Endodermal cell (in vitro differentiated cells): ENCODE measurements at regions not wholly inside any gene's neighbourhood (a gene's known extent, or its start where the extent isn't known, plus 50 kb on each side); places are given as distances from the start of the nearest gene placed in this dataset.
A peak's percentile ranks its signal among the peaks of the same experiment; 100 is the strongest.

Experiments
- DNase-seq: peaks from one replicate; pipeline ENCODE4 v3.0.0-alpha.2; 2017
- H3K27ac ChIP-seq: 2 replicates; pipeline ENCODE4 v1.5.1; 2013; ENCODE audit warnings: mild to moderate bottlenecking, low read depth, low read length, moderate library complexity
- H3K27me3 ChIP-seq: 2 replicates; pipeline ENCODE4 v1.6.1; 2013; ENCODE audit warnings: mild to moderate bottlenecking, low read length, moderate library complexity; ENCODE audit not compliant: insufficient read depth, control insufficient read depth, poor library complexity, severe bottlenecking
- H3K36me3 ChIP-seq: 2 replicates; pipeline ENCODE4 v1.7.0; 2013; ENCODE audit warnings: mild to moderate bottlenecking, low read length, moderate library complexity; ENCODE audit not compliant: control insufficient read depth, insufficient read depth
- H3K4me1 ChIP-seq: one replicate; pipeline ENCODE4 v1.7.0; 2013; ENCODE audit warnings: low read length; ENCODE audit not compliant: control insufficient read depth, insufficient read depth
- H3K4me3 ChIP-seq: 2 replicates; pipeline ENCODE4 v1.5.1; 2013; ENCODE audit warnings: mild to moderate bottlenecking, low read length, moderate library complexity
- H3K9ac ChIP-seq: 2 replicates; pipeline ENCODE4 v1.6.1; 2013; ENCODE audit warnings: mild to moderate bottlenecking, low read length, moderate library complexity; ENCODE audit not compliant: poor library complexity, severe bottlenecking; ENCODE audit errors: extremely low read depth
- H3K9me3 ChIP-seq: 2 replicates; pipeline ENCODE4 v1.6.1; 2013; ENCODE audit warnings: mild to moderate bottlenecking, low read length, moderate library complexity; ENCODE audit not compliant: control insufficient read depth
- H3K27ac Mint-ChIP-seq: 2 replicates; pipeline ENCODE4 v1.8.0; 2020; ENCODE audit warnings: mixed read lengths
- H3K27me3 Mint-ChIP-seq: 2 replicates; pipeline ENCODE4 v1.8.0; 2021; ENCODE audit warnings: mild to moderate bottlenecking, mixed read lengths; ENCODE audit not compliant: insufficient read depth
- H3K36me3 Mint-ChIP-seq: 2 replicates; pipeline ENCODE4 v1.8.0; 2020; ENCODE audit warnings: low read depth, mixed read lengths
- H3K4me1 Mint-ChIP-seq: 2 replicates; pipeline ENCODE4 v1.8.0; 2020; ENCODE audit warnings: mixed read lengths
- H3K4me3 Mint-ChIP-seq: 2 replicates; pipeline ENCODE4 v1.8.0; 2020; ENCODE audit warnings: mild to moderate bottlenecking, moderate library complexity, mixed read lengths
- H3K9me3 Mint-ChIP-seq: 2 replicates; pipeline ENCODE4 v1.8.0; 2020; ENCODE audit warnings: mild to moderate bottlenecking, mixed read lengths
- WGBS, 2 experiments: methylation state at CpG; one replicate each; pipeline versions ENCODE4 v1.1.5 to v1.1.7; 2013; ENCODE audit warnings: missing lambda C conversion rate in 2 of 2, mixed read lengths in 1 of 2; ENCODE audit not compliant: insufficient coverage in 1 of 2, insufficient read length in 1 of 2; 5-methylcytosine and 5-hydroxymethylcytosine counted together
- TF ChIP-seq, protein P1 (sequence below): fragments of 200-600 bp; sonication (generic); conservative IDR thresholded peaks from 2 replicates; pipeline ENCODE4 v1.5.0; 2021; ENCODE audit warnings: antibody characterized with exemption, mild to moderate bottlenecking

DNA sequence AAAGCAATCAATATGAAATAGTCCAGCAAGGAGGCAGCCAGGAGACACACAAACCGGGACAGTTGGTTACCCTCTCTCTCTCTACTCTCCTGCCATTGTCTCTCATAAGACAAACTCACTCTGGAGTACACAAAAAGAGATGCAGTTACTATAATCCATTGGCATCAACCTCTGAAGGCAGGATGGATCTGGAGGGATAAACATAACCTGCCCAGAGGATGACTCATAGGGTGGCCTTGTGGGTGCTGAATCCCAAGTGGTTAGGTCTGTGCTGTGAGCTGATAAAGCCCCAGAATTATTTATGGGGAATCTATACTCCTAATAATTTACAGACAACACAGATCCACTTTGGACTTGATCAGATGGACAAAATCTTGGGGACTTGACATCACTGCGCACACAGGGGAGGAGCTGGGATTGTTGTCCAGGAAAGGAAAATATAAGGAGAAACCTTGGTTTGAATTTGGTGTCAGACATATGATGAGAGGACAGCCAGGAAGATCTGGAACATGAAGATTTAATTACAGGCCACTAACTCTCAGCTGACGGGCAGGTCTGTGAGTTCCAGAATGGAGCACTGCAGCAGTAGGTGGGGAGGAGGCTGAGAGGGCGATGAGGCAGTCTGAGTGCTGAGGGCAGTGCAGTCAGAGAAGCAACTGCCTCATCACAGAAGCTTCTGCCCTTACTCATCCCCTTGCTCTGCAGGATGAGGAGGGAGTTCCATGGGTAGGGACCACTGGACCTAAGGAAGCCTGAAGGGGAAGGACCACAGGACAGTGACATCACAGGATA is 113.9 kb upstream of the PRSS58 start:
- TF ChIP-seq, protein P1, sequence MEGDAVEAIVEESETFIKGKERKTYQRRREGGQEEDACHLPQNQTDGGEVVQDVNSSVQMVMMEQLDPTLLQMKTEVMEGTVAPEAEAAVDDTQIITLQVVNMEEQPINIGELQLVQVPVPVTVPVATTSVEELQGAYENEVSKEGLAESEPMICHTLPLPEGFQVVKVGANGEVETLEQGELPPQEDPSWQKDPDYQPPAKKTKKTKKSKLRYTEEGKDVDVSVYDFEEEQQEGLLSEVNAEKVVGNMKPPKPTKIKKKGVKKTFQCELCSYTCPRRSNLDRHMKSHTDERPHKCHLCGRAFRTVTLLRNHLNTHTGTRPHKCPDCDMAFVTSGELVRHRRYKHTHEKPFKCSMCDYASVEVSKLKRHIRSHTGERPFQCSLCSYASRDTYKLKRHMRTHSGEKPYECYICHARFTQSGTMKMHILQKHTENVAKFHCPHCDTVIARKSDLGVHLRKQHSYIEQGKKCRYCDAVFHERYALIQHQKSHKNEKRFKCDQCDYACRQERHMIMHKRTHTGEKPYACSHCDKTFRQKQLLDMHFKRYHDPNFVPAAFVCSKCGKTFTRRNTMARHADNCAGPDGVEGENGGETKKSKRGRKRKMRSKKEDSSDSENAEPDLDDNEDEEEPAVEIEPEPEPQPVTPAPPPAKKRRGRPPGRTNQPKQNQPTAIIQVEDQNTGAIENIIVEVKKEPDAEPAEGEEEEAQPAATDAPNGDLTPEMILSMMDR = no peak
- Mint-ChIP-seq H3K9me3 (peaks cover 26% of the 10 kb centered on the region), H3K4me3 (no peak overlapping the region), H3K36me3 (no peaks in the 10 kb centered on the region), H3K27ac (no peak overlapping the region), H3K27me3 (peaks cover 10% of the 10 kb centered on the region), H3K4me1 (peaks cover 6% of the 10 kb centered on the region)
- Histone ChIP-seq H3K27ac (no peak overlapping the region), H3K4me3 (no peak overlapping the region), H3K9ac (no peak overlapping the region), H3K27me3 (no peaks in the 10 kb centered on the region), H3K4me1 (no peaks in the 10 kb centered on the region), H3K9me3 (peaks cover 6% of the 10 kb centered on the region), H3K36me3 (no peaks in the 10 kb centered on the region)
- WGBS, 2 experiments = 64 to 88% methylated on average over 2 to 4 of the region's 4 CpGs
- no peak for DNase-seq

DNA sequence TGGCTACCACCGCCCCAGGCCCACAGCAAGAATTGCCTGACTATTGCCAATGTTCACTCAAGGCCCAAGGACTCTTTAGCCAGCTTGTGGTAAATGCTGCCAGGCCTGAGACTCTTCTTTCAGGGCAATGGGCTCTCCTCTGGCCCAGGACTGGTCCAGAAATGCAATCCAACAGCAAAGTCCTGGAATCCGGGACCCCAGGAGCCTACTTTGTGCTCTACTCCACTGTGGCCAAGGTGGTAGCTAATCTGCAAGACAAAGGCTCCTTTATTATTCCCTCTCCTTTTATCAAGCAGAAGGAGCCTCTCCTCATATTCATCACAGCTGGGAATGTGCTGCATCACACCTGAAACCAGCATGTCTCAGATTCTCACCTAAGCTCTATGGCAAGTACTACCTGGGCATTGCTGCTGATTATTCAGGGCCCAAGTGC is 107.6 kb upstream of the PRSS58 start:
- H3K36me3 Mint-ChIP-seq = no peaks in the 10 kb centered on the region
- peaks cover 15% of the 10 kb centered on the region for H3K27me3 Mint-ChIP-seq
- Histone ChIP-seq H3K9ac (no peak overlapping the region), H3K36me3 (no peaks in the 10 kb centered on the region), H3K9me3 (peaks cover 11% of the 10 kb centered on the region), H3K4me3 (no peak overlapping the region), H3K27me3 (no peaks in the 10 kb centered on the region), H3K4me1 (no peaks in the 10 kb centered on the region), H3K27ac (no peak overlapping the region)
- peaks cover 17% of the 10 kb centered on the region for H3K4me1 Mint-ChIP-seq
- peak; percentile 87 for DNase-seq
- TF ChIP-seq, protein P1 = no peak
- H3K27ac Mint-ChIP-seq = peak overlapping the region; percentile 44
- peaks cover 39% of the 10 kb centered on the region for H3K9me3 Mint-ChIP-seq
- no peak overlapping the region for H3K4me3 Mint-ChIP-seq
- WGBS, 2 experiments = 68% methylated on average over 2 of the region's 2 CpGs; no CpG with 5 or more reads in 1 of the 2 experiments

DNA sequence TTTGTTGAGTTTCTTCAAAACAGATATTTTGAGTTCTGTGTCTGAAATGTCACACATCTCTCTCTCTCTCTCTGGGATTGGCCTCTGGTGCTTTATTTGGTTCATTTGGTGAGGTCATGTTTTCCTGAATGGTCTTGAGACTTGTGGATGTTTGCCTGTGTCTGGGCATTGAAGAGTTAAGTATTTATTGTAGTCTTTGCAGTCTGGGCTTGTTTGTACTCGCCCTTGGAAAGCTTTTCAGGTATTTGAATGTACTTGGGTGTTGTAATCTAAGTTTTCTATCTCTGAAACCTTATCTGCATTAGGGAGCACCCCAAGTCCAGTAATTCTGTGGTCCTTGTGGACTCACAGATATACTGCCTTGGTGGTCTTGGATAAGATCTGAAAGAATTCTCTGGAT is 106.7 kb upstream of the PRSS58 start:
- DNase-seq = no peak
- no peaks in the 10 kb centered on the region for H3K36me3 Mint-ChIP-seq
- peaks cover 17% of the 10 kb centered on the region for H3K27me3 Mint-ChIP-seq
- no peak overlapping the region for H3K9ac ChIP-seq
- no peaks in the 10 kb centered on the region for H3K27me3 ChIP-seq
- H3K9me3 ChIP-seq = peaks cover 11% of the 10 kb centered on the region
- TF ChIP-seq, protein P1 = no peak
- H3K9me3 Mint-ChIP-seq = peaks cover 38% of the 10 kb centered on the region
- no peak overlapping the region for H3K4me3 Mint-ChIP-seq
- 74% methylated on average over 1 of the region's 1 CpG; no CpG with 5 or more reads in 1 of the 2 experiments for WGBS, 2 experiments
- H3K36me3 ChIP-seq = no peaks in the 10 kb centered on the region
- H3K27ac Mint-ChIP-seq = no peak overlapping the region
- H3K4me1 ChIP-seq = no peaks in the 10 kb centered on the region
- peaks cover 19% of the 10 kb centered on the region for H3K4me1 Mint-ChIP-seq
- H3K27ac ChIP-seq = no peak overlapping the region
- H3K4me3 ChIP-seq = no peak overlapping the region
